PC-3 (cell line): ENCODE measurements at regions not wholly inside any gene's neighbourhood (a gene's known extent, or its start where the extent isn't known, plus 50 kb on each side); places are given as distances from the start of the nearest gene placed in this dataset.

Source experiments
- ATAC-seq: fragments of 200-7000 bp; cut with Tn5 transposase; 2 replicates; pipeline ENCODE4 v1.9.1; 2020; ENCODE audit warnings: mild to moderate bottlenecking, moderate library complexity
- BruUV-seq: library from RNA; stranded (reverse); fragments of 400-500 nt; replicated peaks from 2 replicates; lab custom pipeline; 2021; lab: Mats Ljungman, UMichigan
- CTCF ChIA-PET: fragments of 300-600 bp; sonication (Branson Sonifier 250); formaldehyde crosslinking; loops from one replicate; lab custom pipeline; 2022; ENCODE audit warnings: antibody characterized with exemption; lab: Charles Lee
- POLR2A ChIA-PET: fragments of 300-600 bp; sonication (Branson Sonifier 250); formaldehyde crosslinking; loops from one replicate; lab custom pipeline; 2022; ENCODE audit warnings: antibody characterized with exemption; ENCODE audit not compliant: unreplicated experiment; lab: Charles Lee
- DNase-seq: peaks from one replicate; pipeline ENCODE4 v3.0.0-alpha.2; 2015
- H2AFZ ChIP-seq: fragments of 300-600 bp; sonication (generic); 2 replicates; pipeline ENCODE4 v1.6.0; 2016; ENCODE audit warnings: antibody characterized with exemption, low read length
- H3F3A ChIP-seq: fragments of 300-600 bp; sonication (generic); one replicate; pipeline ENCODE4 v1.6.0; 2017; ENCODE audit warnings: antibody characterized with exemption, low read length, control low read depth, mild to moderate bottlenecking; ENCODE audit not compliant: unreplicated experiment
- H3K27ac ChIP-seq: fragments of 300-600 bp; sonication (generic); 2 replicates; pipeline ENCODE4 v1.5.1; 2016; ENCODE audit warnings: mild to moderate bottlenecking, low read length
- H3K27me3 ChIP-seq: fragments of 300-600 bp; sonication (generic); 2 replicates; pipeline ENCODE4 v1.6.1; 2016; ENCODE audit warnings: low read length, mixed read lengths
- H3K36me3 ChIP-seq: fragments of 300-600 bp; sonication (generic); 2 replicates; pipeline ENCODE4 v1.6.1; 2016; ENCODE audit warnings: low read depth, mixed run types, low read length, mixed read lengths
- H3K4me1 ChIP-seq: fragments of 300-600 bp; sonication (generic); 2 replicates; pipeline ENCODE4 v1.5.1; 2016; ENCODE audit warnings: low read length; ENCODE audit not compliant: insufficient read depth
- H3K4me2 ChIP-seq: fragments of 300-600 bp; sonication (generic); 2 replicates; pipeline ENCODE4 v1.6.0; 2016; ENCODE audit warnings: low read length
- H3K4me3 ChIP-seq: fragments of 300-600 bp; sonication (generic); 2 replicates; pipeline ENCODE4 v1.5.1; 2016; ENCODE audit warnings: mild to moderate bottlenecking, low read length, mixed read lengths
- H3K79me2 ChIP-seq: fragments of 300-600 bp; sonication (generic); 2 replicates; pipeline ENCODE4 v1.6.1; 2017; ENCODE audit warnings: low read length, mixed read lengths
- H3K9ac ChIP-seq: fragments of 300-600 bp; sonication (generic); 2 replicates; pipeline ENCODE4 v1.6.0; 2016; ENCODE audit warnings: mild to moderate bottlenecking, low read length
- H3K9me2 ChIP-seq: fragments of 300-600 bp; sonication (generic); replicated peaks from 2 replicates; pipeline ENCODE4 v1.6.1; 2016; ENCODE audit warnings: mixed run types, low read length, mixed read lengths
- H3K9me3 ChIP-seq: fragments of 300-600 bp; sonication (generic); 2 replicates; pipeline ENCODE4 v1.6.1; 2016; ENCODE audit warnings: low read length, mixed read lengths
- H4K20me1 ChIP-seq: fragments of 300-600 bp; sonication (generic); 2 replicates; pipeline ENCODE4 v1.6.1; 2016; ENCODE audit warnings: low read length, mixed read lengths
- CTCF ChIP-seq: fragments of 300-600 bp; sonication (generic); conservative IDR thresholded peaks from 2 replicates; pipeline ENCODE4 v1.5.1; 2017; ENCODE audit warnings: antibody characterized with exemption, low read depth, mild to moderate bottlenecking, low read length
- EZH2 ChIP-seq: fragments of 300-600 bp; sonication (generic); IDR thresholded peaks from one replicate; pipeline ENCODE4 v1.6.1; 2017; ENCODE audit warnings: antibody characterized with exemption, mild to moderate bottlenecking, low read length; ENCODE audit not compliant: unreplicated experiment
- EZH2phosphoT487 ChIP-seq: fragments of 300-600 bp; sonication (generic); IDR thresholded peaks from 2 replicates; pipeline ENCODE4 v1.6.1; 2018; ENCODE audit warnings: mild to moderate bottlenecking, antibody characterized with exemption, low read length, borderline replicate concordance
- intact Hi-C: fragments of 100-400 bp; cut with micrococcal nuclease; formaldehyde crosslinking; loops from 2 replicates; pipeline ENCODE4 v1.9.0; 2023

GRCh38 chr13:50322006-50322405 is 306.8 kb downstream of the KCNRG start:
- H3K9ac ChIP-seq = no peak overlapping the region
- H3F3A ChIP-seq = no peaks in the 10 kb centered on the region
- H3K4me1 ChIP-seq = peaks cover 38% of the 10 kb centered on the region
- no peak for TF ChIP-seq CTCF
- no peak for TF ChIP-seq EZH2phosphoT487
- no peak for TF ChIP-seq EZH2
- H4K20me1 ChIP-seq = no peaks in the 10 kb centered on the region
- no peak for ATAC-seq
- H3K9me3 ChIP-seq = no peaks in the 10 kb centered on the region
- intact Hi-C loops = no loop called here
- H3K79me2 ChIP-seq = no peaks in the 10 kb centered on the region
- ChIA-PET POLR2A (no interaction called here), CTCF (no interaction called here)
- no peaks in the 10 kb centered on the region for H3K36me3 ChIP-seq
- no TSS peak for BruUV-seq
- no peak overlapping the region for H2AFZ ChIP-seq
- no peak for DNase-seq
- no peak overlapping the region for H3K27ac ChIP-seq
- no peaks in the 10 kb centered on the region for H3K27me3 ChIP-seq
- no peaks in the 10 kb centered on the region for H3K9me2 ChIP-seq
- no peak overlapping the region for H3K4me3 ChIP-seq
- no peak overlapping the region for H3K4me2 ChIP-seq

DNA sequence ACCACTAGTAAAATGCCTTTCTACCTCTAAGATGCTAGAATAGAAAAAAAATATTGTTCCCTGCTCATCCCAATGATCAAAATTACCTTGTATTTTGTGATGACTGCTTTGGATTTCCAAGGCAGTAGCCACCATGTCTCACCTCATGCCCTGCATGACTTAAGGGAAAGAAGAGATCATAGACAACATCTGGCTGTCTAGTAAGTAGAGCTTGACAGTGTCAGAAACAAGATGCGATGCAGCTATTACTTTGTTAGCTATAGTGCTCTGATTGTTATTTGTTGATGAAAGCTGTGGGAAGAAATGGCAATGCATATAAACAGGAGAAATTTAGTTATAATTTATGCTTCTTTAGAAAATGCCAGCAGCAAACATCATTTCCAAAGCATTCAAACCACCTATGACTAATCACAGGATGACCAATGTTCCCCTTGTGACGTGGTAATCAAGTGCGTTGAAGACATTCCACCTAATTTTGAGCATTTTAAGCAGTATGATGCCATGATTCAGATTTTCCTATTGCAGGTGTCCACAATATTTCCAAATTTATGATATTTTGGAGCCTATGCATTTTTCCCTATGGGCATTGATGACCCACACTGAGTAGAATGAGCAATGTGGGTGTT is 308.3 kb downstream of the KCNRG start:
- H3K9me2 ChIP-seq = no peaks in the 10 kb centered on the region
- H3K4me2 ChIP-seq = no peak overlapping the region; the same call in 1 of the 2 replicates
- no peaks in the 10 kb centered on the region for H3K36me3 ChIP-seq
- peak overlapping the region; percentile 73 for H3K27ac ChIP-seq
- peaks cover 37% of the 10 kb centered on the region for H3K4me1 ChIP-seq
- CTCF ChIA-PET = no interaction called here
- no peak overlapping the region for H2AFZ ChIP-seq
- no peaks in the 10 kb centered on the region for H4K20me1 ChIP-seq
- POLR2A ChIA-PET = no interaction called here
- H3K79me2 ChIP-seq = no peaks in the 10 kb centered on the region
- H3K9me3 ChIP-seq = no peaks in the 10 kb centered on the region
- peak; percentile 73 for DNase-seq
- no peak for TF ChIP-seq EZH2
- no peak for TF ChIP-seq CTCF
- TF ChIP-seq EZH2phosphoT487 = no peak
- H3K27me3 ChIP-seq = no peaks in the 10 kb centered on the region
- H3F3A ChIP-seq = no peaks in the 10 kb centered on the region
- no peak overlapping the region for H3K9ac ChIP-seq
- no TSS peak for BruUV-seq
- ATAC-seq = peak; percentile 23; the same call in 1 of the 2 replicates
- no peak overlapping the region for H3K4me3 ChIP-seq
- intact Hi-C loops = no loop called here

DNA sequence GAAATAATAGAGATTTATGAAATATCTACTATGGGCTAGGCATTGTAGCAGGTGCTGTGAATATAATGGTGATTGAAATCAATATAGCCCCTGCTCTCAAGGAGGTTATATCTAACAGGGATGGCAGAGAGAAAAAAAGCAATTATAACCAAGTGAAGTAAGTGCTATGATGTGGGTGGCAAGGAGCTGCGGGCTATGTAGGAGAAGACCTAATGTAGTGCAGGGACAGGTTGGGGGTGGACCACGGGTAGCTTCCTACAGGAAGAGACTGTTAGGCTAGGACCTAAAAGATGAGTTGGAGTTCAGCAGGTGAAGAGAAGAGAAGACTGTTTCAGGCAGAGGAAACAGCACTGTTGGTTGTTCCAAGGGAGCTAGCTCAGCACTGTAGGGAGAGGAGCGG is 311.0 kb downstream of the KCNRG start:
- intact Hi-C loops = no loop called here
- no peaks in the 10 kb centered on the region for H3K79me2 ChIP-seq
- no peaks in the 10 kb centered on the region for H3K27me3 ChIP-seq
- H3K27ac ChIP-seq = no peak overlapping the region
- no peaks in the 10 kb centered on the region for H4K20me1 ChIP-seq
- H3K4me2 ChIP-seq = no peak overlapping the region
- no peaks in the 10 kb centered on the region for H3K36me3 ChIP-seq
- H2AFZ ChIP-seq = no peak overlapping the region
- ATAC-seq (no peak), DNase-seq (no peak)
- H3F3A ChIP-seq = no peaks in the 10 kb centered on the region
- ChIA-PET POLR2A (no interaction called here), CTCF (no interaction called here)
- TF ChIP-seq CTCF (no peak), EZH2phosphoT487 (no peak), EZH2 (no peak)
- no peak overlapping the region for H3K9ac ChIP-seq
- no TSS peak for BruUV-seq
- H3K4me1 ChIP-seq = peaks cover 11% of the 10 kb centered on the region
- no peaks in the 10 kb centered on the region for H3K9me3 ChIP-seq
- H3K9me2 ChIP-seq = no peaks in the 10 kb centered on the region
- no peak overlapping the region for H3K4me3 ChIP-seq
